BLaER1 treated with 17β-estradiol and CSF1 and Interleukin-3, amounts not matched to agents 10 nM and 100 nM (cell line): ENCODE measurements at regions not wholly inside any gene's neighbourhood (a gene's known extent, or its start where the extent isn't known, plus 50 kb on each side); places are given as distances from the start of the nearest gene placed in this dataset.
"Not testable (repeated sequence)": the region's sequence is repeated elsewhere in the genome, so short reads cannot be mapped to it uniquely, and the experiment has no call there.

Experiments
- H3K27ac ChIP-seq, 11 experiments: shearing (Covaris generic); formaldehyde crosslinking; 2 replicates each; pipeline ENCODE4 v1.8.1; 2022
- H3K27me3 ChIP-seq, 11 experiments: shearing (Covaris generic); formaldehyde crosslinking; 2 replicates each; pipeline ENCODE4 v1.8.1; 2022
- H3K36me3 ChIP-seq, 11 experiments: shearing (Covaris generic); formaldehyde crosslinking; 2 replicates each; pipeline ENCODE4 v1.8.1; 2022
- H3K4me1 ChIP-seq, 10 experiments: shearing (Covaris generic); formaldehyde crosslinking; 2 replicates each; pipeline ENCODE4 v1.8.1; 2022
- H3K4me2 ChIP-seq, 11 experiments: shearing (Covaris generic); formaldehyde crosslinking; 2 replicates each; pipeline ENCODE4 v1.8.1; 2022
- H3K4me3 ChIP-seq, 10 experiments: shearing (Covaris generic); formaldehyde crosslinking; 2 replicates each; pipeline ENCODE4 v1.8.1; 2022
- H3K9ac ChIP-seq, 11 experiments: shearing (Covaris generic); formaldehyde crosslinking; 2 replicates each; pipeline ENCODE4 v1.8.1; 2022
- H3K9me3 ChIP-seq, 11 experiments: shearing (Covaris generic); formaldehyde crosslinking; replicated peaks in 1 of 11; 2 replicates each; pipeline ENCODE4 v1.8.1; 2022
- H4K20me1 ChIP-seq, 11 experiments: shearing (Covaris generic); formaldehyde crosslinking; 2 replicates each; pipeline ENCODE4 v1.8.1; 2022
- Cebpa-rat ChIP-seq, 11 experiments: shearing (Covaris generic); IDR thresholded peaks; 2 replicates each; pipeline ENCODE4 v1.8.1; 2022

- Histone ChIP-seq H3K9ac (no peak overlapping the region), H3K4me3 (no peak overlapping the region), H3K4me2 (no peak overlapping the region), H4K20me1 (no peaks in the 10 kb centered on the region), H3K4me1 (no peaks in the 10 kb centered on the region), H3K27me3 (no peaks in the 10 kb centered on the region), H3K27ac (no peak overlapping the region), H3K36me3 (no peaks in the 10 kb centered on the region), H3K9me3 (peaks cover 35 to 50% (median 40%) of the 10 kb centered on the region in 11 experiments)
- TF ChIP-seq Cebpa-rat (IDR thresholded peaks at IDR 0.05): no peak
Measured at GRCh38 chr20:24418731-24419130, 50.7 kb upstream of the SYNDIG1 start.

GRCh38 chr20:24417485-24417884 lies 51.9 kb upstream of the SYNDIG1 start:
- Histone ChIP-seq H3K4me2 (no peak overlapping the region), H3K27ac (no peak overlapping the region), H3K4me3 (no peak overlapping the region), H3K9me3 (peaks cover 35 to 63% (median 50%) of the 10 kb centered on the region in 11 experiments), H3K27me3 (no peaks in the 10 kb centered on the region), H3K4me1 (no peaks in the 10 kb centered on the region), H4K20me1 (no peaks in the 10 kb centered on the region), H3K36me3 (no peaks in the 10 kb centered on the region), H3K9ac (no peak overlapping the region)
- TF ChIP-seq Cebpa-rat (IDR thresholded peaks at IDR 0.05): no peak

- peaks cover 35 to 64% (median 50%) of the 10 kb centered on the region in 11 experiments for H3K9me3 ChIP-seq
- not testable (repeated sequence) for H3K4me2 ChIP-seq, H3K36me3 ChIP-seq, H3K9ac ChIP-seq, H4K20me1 ChIP-seq, H3K27me3 ChIP-seq, H3K27ac ChIP-seq, H3K4me1 ChIP-seq, H3K4me3 ChIP-seq
Measured at GRCh38 chr20:24415444-24415843, 54.0 kb upstream of the SYNDIG1 start.

GRCh38 chr20:24411834-24412216 lies 57.6 kb upstream of the SYNDIG1 start:
- no peak overlapping the region for H3K9ac ChIP-seq
- no peaks in the 10 kb centered on the region for H3K27me3 ChIP-seq
- H3K4me3 ChIP-seq: no peak overlapping the region
- no peak overlapping the region for H3K4me2 ChIP-seq
- no peaks in the 10 kb centered on the region for H4K20me1 ChIP-seq
- peaks cover 27 to 48% (median 40%) of the 10 kb centered on the region in 11 experiments for H3K9me3 ChIP-seq
- H3K36me3 ChIP-seq: no peaks in the 10 kb centered on the region
- no peak overlapping the region for H3K27ac ChIP-seq
- TF ChIP-seq Cebpa-rat (IDR thresholded peaks at IDR 0.05): no peak
- peaks cover 0 to 1% (median 0%) of the 10 kb centered on the region in 10 experiments; a peak in 2 of 20 replicates for H3K4me1 ChIP-seq

- H4K20me1 ChIP-seq: no peaks in the 10 kb centered on the region
- H3K27ac ChIP-seq: no peak overlapping the region
- TF ChIP-seq Cebpa-rat (IDR thresholded peaks at IDR 0.05): no peak
- no peak overlapping the region for H3K9ac ChIP-seq
- H3K4me2 ChIP-seq: no peak overlapping the region
- H3K4me1 ChIP-seq: peaks cover 0 to 5% (median 0%) of the 10 kb centered on the region in 10 experiments; a peak in 2 of 20 replicates
- H3K4me3 ChIP-seq: no peak overlapping the region
- no peaks in the 10 kb centered on the region for H3K36me3 ChIP-seq
- H3K27me3 ChIP-seq: no peaks in the 10 kb centered on the region
- H3K9me3 ChIP-seq: peaks cover 21 to 42% (median 34%) of the 10 kb centered on the region in 11 experiments
Measured at GRCh38 chr20:24411003-24411833, 58.2 kb upstream of the SYNDIG1 start.

- Histone ChIP-seq H3K9ac (no peak overlapping the region), H3K9me3 (0 out of 22 replicates have a peak, but pooled peaks cover 0 to 4% (median 0%) of the 10 kb centered on the region in 11 experiments), H3K4me2 (no peak overlapping the region), H4K20me1 (no peaks in the 10 kb centered on the region), H3K4me3 (no peak overlapping the region), H3K27ac (no peak overlapping the region), H3K4me1 (peaks cover 0 to 5% (median 0%) of the 10 kb centered on the region in 10 experiments; a peak in 2 of 20 replicates), H3K36me3 (no peaks in the 10 kb centered on the region), H3K27me3 (no peaks in the 10 kb centered on the region)
- no peak for TF ChIP-seq Cebpa-rat (IDR thresholded peaks at IDR 0.05)
Measured at GRCh38 chr20:24407151-24407550, 62.3 kb upstream of the SYNDIG1 start.

- Histone ChIP-seq H3K27ac (no peak overlapping the region), H3K4me3 (no peak overlapping the region), H3K4me2 (no peak overlapping the region), H4K20me1 (no peaks in the 10 kb centered on the region), H3K36me3 (no peaks in the 10 kb centered on the region), H3K4me1 (peaks cover 0 to 5% (median 0%) of the 10 kb centered on the region in 10 experiments; a peak in 2 of 20 replicates), H3K9ac (no peak overlapping the region), H3K27me3 (no peaks in the 10 kb centered on the region), H3K9me3 (no peaks in the 10 kb centered on the region)
- no peak for TF ChIP-seq Cebpa-rat (IDR thresholded peaks at IDR 0.05)
Measured at GRCh38 chr20:24406750-24407149, 62.7 kb upstream of the SYNDIG1 start.

- Histone ChIP-seq H3K27me3 (no peaks in the 10 kb centered on the region), H3K9me3 (no peaks in the 10 kb centered on the region; a peak in 1 of 22 replicates), H3K9ac (no peak overlapping the region), H4K20me1 (no peaks in the 10 kb centered on the region), H3K4me3 (no peak overlapping the region), H3K4me2 (no peak overlapping the region), H3K27ac (no peak overlapping the region), H3K36me3 (no peaks in the 10 kb centered on the region), H3K4me1 (peaks cover 0 to 5% (median 0%) of the 10 kb centered on the region in 10 experiments; a peak in 2 of 20 replicates)
- TF ChIP-seq Cebpa-rat (IDR thresholded peaks at IDR 0.05): no peak
Measured at GRCh38 chr20:24406251-24406650, 63.2 kb upstream of the SYNDIG1 start.

- H3K9ac ChIP-seq: no peak overlapping the region
- no peaks in the 10 kb centered on the region for H3K36me3 ChIP-seq
- no peaks in the 10 kb centered on the region for H3K27me3 ChIP-seq
- H3K27ac ChIP-seq: no peak overlapping the region
- peaks cover 0 to 5% (median 0%) of the 10 kb centered on the region in 10 experiments; a peak in 2 of 20 replicates for H3K4me1 ChIP-seq
- H3K4me3 ChIP-seq: no peak overlapping the region
- no peaks in the 10 kb centered on the region for H4K20me1 ChIP-seq
- no peak overlapping the region for H3K4me2 ChIP-seq
- TF ChIP-seq Cebpa-rat (IDR thresholded peaks at IDR 0.05): no peak
- peaks cover 0 to 4% (median 0%) of the 10 kb centered on the region in 11 experiments; a peak in 2 of 22 replicates for H3K9me3 ChIP-seq
Measured at GRCh38 chr20:24405810-24406209, 63.6 kb upstream of the SYNDIG1 start.

- Histone ChIP-seq H3K4me1 (peaks cover 0 to 5% (median 0%) of the 10 kb centered on the region in 10 experiments; a peak in 2 of 20 replicates), H4K20me1 (no peaks in the 10 kb centered on the region), H3K4me3 (no peak overlapping the region), H3K9ac (no peak overlapping the region), H3K36me3 (no peaks in the 10 kb centered on the region), H3K4me2 (no peak overlapping the region), H3K27me3 (no peaks in the 10 kb centered on the region), H3K27ac (no peak overlapping the region), H3K9me3 (peaks cover under 1 to 10% (median 4%) of the 10 kb centered on the region in 11 experiments; a peak in 11 of 22 replicates)
- TF ChIP-seq Cebpa-rat (IDR thresholded peaks at IDR 0.05): no peak
Measured at GRCh38 chr20:24403406-24403805, 66.0 kb upstream of the SYNDIG1 start.
